WTC11 (cell line): ENCODE measurements at regions not wholly inside any gene's neighbourhood (a gene's known extent, or its start where the extent isn't known, plus 50 kb on each side); places are given as distances from the start of the nearest gene placed in this dataset.
A peak's percentile ranks its signal among the peaks of the same experiment; 100 is the strongest.

ENCODE experiments used
- ATAC-seq: fragments of 200-7000 bp; cut with Tn5 transposase; 2 replicates; pipeline ENCODE4 v1.10.0; 2021; ENCODE audit warnings: mild to moderate bottlenecking, moderate library complexity
- CTCF ChIA-PET: fragments of 300-600 bp; sonication (Branson Sonifier 250); formaldehyde crosslinking; loops from one replicate; lab custom pipeline; 2021; ENCODE audit warnings: antibody characterized with exemption; lab: Charles Lee
- POLR2A ChIA-PET: fragments of 350-600 bp; sonication (Branson Sonifier 250); formaldehyde crosslinking; loops from one replicate; lab custom pipeline; 2021; ENCODE audit warnings: antibody characterized with exemption; lab: Charles Lee
- DNase-seq: peaks from one replicate; pipeline ENCODE4 v3.0.0; 2021; ENCODE audit warnings: low spot score
- H3K27ac Mint-ChIP-seq: 2 replicates; pipeline ENCODE4 v1.8.0; 2021; ENCODE audit warnings: mixed read lengths
- H3K27me3 Mint-ChIP-seq: 2 replicates; pipeline ENCODE4 v1.8.0; 2021; ENCODE audit warnings: low read depth, mild to moderate bottlenecking, moderate library complexity, mixed read lengths
- H3K36me3 Mint-ChIP-seq: 2 replicates; pipeline ENCODE4 v1.8.0; 2021; ENCODE audit warnings: mixed read lengths
- H3K4me1 Mint-ChIP-seq: 2 replicates; pipeline ENCODE4 v1.8.0; 2022; ENCODE audit warnings: mixed read lengths
- H3K4me3 Mint-ChIP-seq: 2 replicates; pipeline ENCODE4 v1.8.0; 2021; ENCODE audit warnings: mild to moderate bottlenecking, moderate library complexity, mixed read lengths
- H3K9me3 Mint-ChIP-seq: 2 replicates; pipeline ENCODE4 v1.8.0; 2021; ENCODE audit warnings: mixed read lengths
- ARID4B ChIP-seq: sonication (generic); formaldehyde crosslinking; IDR thresholded peaks from 2 replicates; pipeline ENCODE4 v1.8.0; 2023; ENCODE audit warnings: missing genetic modification reagents, mild to moderate bottlenecking, borderline replicate concordance
- ATF1 ChIP-seq: sonication (generic); formaldehyde crosslinking; IDR thresholded peaks from 2 replicates; pipeline ENCODE4 v1.8.1; 2023; ENCODE audit warnings: mild to moderate bottlenecking, moderate library complexity, missing genetic modification reagents
- CBFB ChIP-seq: sonication (generic); formaldehyde crosslinking; IDR thresholded peaks from 2 replicates; pipeline ENCODE4 v1.8.1; 2022; ENCODE audit warnings: mild to moderate bottlenecking, low read depth, missing genetic modification reagents
- CDX4 ChIP-seq: fragments of 250-450 bp; sonication (Bioruptor Pico); IDR thresholded peaks from 2 replicates; pipeline ENCODE4 v1.9.0; 2021; ENCODE audit warnings: moderate library complexity, mild to moderate bottlenecking, inconsistent platforms, borderline replicate concordance
- E2F1 ChIP-seq: sonication (generic); formaldehyde crosslinking; IDR thresholded peaks from 2 replicates; pipeline ENCODE4 v1.8.0; 2022; ENCODE audit warnings: mild to moderate bottlenecking, missing genetic modification reagents
- E2F4 ChIP-seq: sonication (generic); formaldehyde crosslinking; IDR thresholded peaks from 2 replicates; pipeline ENCODE4 v1.8.1; 2022; ENCODE audit warnings: low read depth, mild to moderate bottlenecking, moderate library complexity, missing genetic modification reagents, borderline replicate concordance
- ELF4 ChIP-seq: sonication (generic); formaldehyde crosslinking; IDR thresholded peaks from 2 replicates; pipeline ENCODE4 v1.8.1; 2022; ENCODE audit warnings: low read depth, mild to moderate bottlenecking, moderate library complexity, missing genetic modification reagents
- ERG ChIP-seq: fragments of 250-450 bp; sonication (Bioruptor Pico); IDR thresholded peaks from 2 replicates; pipeline ENCODE4 v1.8.0; 2021; ENCODE audit warnings: mild to moderate bottlenecking
- GABPB1 ChIP-seq: sonication (generic); formaldehyde crosslinking; IDR thresholded peaks from 2 replicates; pipeline ENCODE4 v1.8.1; 2023; ENCODE audit warnings: mild to moderate bottlenecking, missing genetic modification reagents
- HMGA2 ChIP-seq: fragments of 250-450 bp; sonication (Bioruptor Pico); IDR thresholded peaks from 2 replicates; pipeline ENCODE4 v1.4.0; 2021; ENCODE audit warnings: mild to moderate bottlenecking, moderate library complexity
- MXD4 ChIP-seq: fragments of 250-450 bp; sonication (Bioruptor Pico); IDR thresholded peaks from 2 replicates; pipeline ENCODE4 v1.8.0; 2021; ENCODE audit warnings: mild to moderate bottlenecking, moderate library complexity, borderline replicate concordance
- MYBL2 ChIP-seq: sonication (generic); formaldehyde crosslinking; IDR thresholded peaks from 2 replicates; pipeline ENCODE4 v1.8.1; 2023; ENCODE audit warnings: mild to moderate bottlenecking, moderate library complexity, missing genetic modification reagents
- TEAD1 ChIP-seq: sonication (generic); formaldehyde crosslinking; IDR thresholded peaks from 2 replicates; pipeline ENCODE4 v1.8.0; 2022; ENCODE audit warnings: mild to moderate bottlenecking, missing genetic modification reagents
- ZMAT4 ChIP-seq: fragments of 250-450 bp; sonication (Bioruptor Pico); IDR thresholded peaks from 2 replicates; pipeline ENCODE4 v1.9.0; 2021; ENCODE audit warnings: mild to moderate bottlenecking
- ZNF263 ChIP-seq: sonication (generic); formaldehyde crosslinking; IDR thresholded peaks from 2 replicates; pipeline ENCODE4 v1.8.1; 2022; ENCODE audit warnings: low read depth, mild to moderate bottlenecking, moderate library complexity, missing genetic modification reagents
- ZNF512 ChIP-seq: sonication (generic); formaldehyde crosslinking; IDR thresholded peaks from 2 replicates; pipeline ENCODE4 v1.8.1; 2022; ENCODE audit warnings: missing genetic modification reagents, borderline replicate concordance

- TF ChIP-seq E2F4 (CRISPR knock-in tag) (no peak), TEAD1 (CRISPR knock-in tag) (no peak), ELF4 (CRISPR knock-in tag) (no peak)
Observed at GRCh38 chr3:13264468-13264795, 155.7 kb downstream of the NUP210 start (continued).

- ChIA-PET POLR2A (no interaction called here), CTCF (no interaction called here)
- Mint-ChIP-seq H3K36me3 (no peaks in the 10 kb centered on the region), H3K4me1 (peaks cover 24% of the 10 kb centered on the region), H3K4me3 (no peak overlapping the region), H3K27me3 (no peaks in the 10 kb centered on the region), H3K9me3 (peaks cover 6% of the 10 kb centered on the region; the same call in 1 of the 2 replicates), H3K27ac (peak overlapping the region; percentile 75)
- ATAC-seq = no peak
- no peak for DNase-seq
- TF ChIP-seq ATF1 (CRISPR knock-in tag) (no peak), CDX4 (CRISPR knock-in tag) (no peak), ZMAT4 (CRISPR knock-in tag) (no peak), GABPB1 (CRISPR knock-in tag) (peak; percentile 52; the same call in 1 of the 2 replicates)
Observed at GRCh38 chr3:13263770-13264467, 156.2 kb downstream of the NUP210 start.

- ATAC-seq (no peak), DNase-seq (no peak)
- no peaks in the 10 kb centered on the region for H3K27me3 Mint-ChIP-seq
- H3K9me3 Mint-ChIP-seq = peaks cover 6% of the 10 kb centered on the region; the same call in 1 of the 2 replicates
- POLR2A ChIA-PET = no interaction called here
- TF ChIP-seq GABPB1 (CRISPR knock-in tag) (peak; percentile 96), CBFB (CRISPR knock-in tag) (no peak)
- H3K4me3 Mint-ChIP-seq = no peak overlapping the region
- CTCF ChIA-PET = interaction anchor here (2.0 kb wide), 1 partner anchor 61 kb away, joined by 4 read pairs; no protein-coding TSS in a partner anchor
- peaks cover 22% of the 10 kb centered on the region for H3K4me1 Mint-ChIP-seq
- H3K36me3 Mint-ChIP-seq = no peaks in the 10 kb centered on the region
- peak overlapping the region; percentile 48; the same call in 1 of the 2 replicates for H3K27ac Mint-ChIP-seq
Observed at GRCh38 chr3:13262493-13263211, 157.5 kb downstream of the NUP210 start.

GRCh38 chr3:13261892-13262291, 158.2 kb downstream of the NUP210 start:
- Mint-ChIP-seq H3K9me3 (peaks cover 6% of the 10 kb centered on the region; the same call in 1 of the 2 replicates), H3K4me1 (peaks cover 22% of the 10 kb centered on the region), H3K27me3 (no peaks in the 10 kb centered on the region), H3K27ac (no peak overlapping the region), H3K36me3 (no peaks in the 10 kb centered on the region), H3K4me3 (no peak overlapping the region)
- ATAC-seq (no peak), DNase-seq (no peak)
- CTCF ChIA-PET = interaction anchor here (0.6 to 2.0 kb wide), 7 partner anchors 21 to 190 kb away, joined by 3 to 11 read pairs (median 4); no protein-coding TSS in a partner anchor
- POLR2A ChIA-PET = interaction anchor here (0.6 kb wide), 1 partner anchor 264 kb away, joined by 4 read pairs; no protein-coding TSS in a partner anchor
- TF ChIP-seq ARID4B = no peak
- TF ChIP-seq MYBL2 (CRISPR knock-in tag) = no peak
- TF ChIP-seq E2F1 (CRISPR knock-in tag) = no peak
- TF ChIP-seq ZNF512 (CRISPR knock-in tag) = no peak
- no peak for TF ChIP-seq ZNF263 (CRISPR knock-in tag)
- no peak for TF ChIP-seq ERG (CRISPR knock-in tag)
- no peak for TF ChIP-seq HMGA2 (CRISPR knock-in tag)
- no peak for TF ChIP-seq MXD4 (CRISPR knock-in tag)
- no peak for TF ChIP-seq CBFB (CRISPR knock-in tag)
